Transverse colon (tissue), 4 donors: ENCODE measurements at regions not wholly inside any gene's neighbourhood (a gene's known extent, or its start where the extent isn't known, plus 50 kb on each side); places are given as distances from the start of the nearest gene placed in this dataset.

ENCODE experiments used
- CTCF ChIP-seq, 5 experiments: fragments of 200-600 bp in 3 of 5; fragments of 450-650 bp in 2 of 5; sonication (generic) in 3 of 5; IDR thresholded peaks; 1 replicate in 2 of 5; 2 replicates in 3 of 5; pipeline ENCODE4 v1.5.1; 2016 to 2017; ENCODE audit warnings: antibody characterized with exemption in 5 of 5, inconsistent platforms in 3 of 5, mild to moderate bottlenecking in 2 of 5, moderate library complexity in 1 of 5
- EP300 ChIP-seq: sonication (generic); formaldehyde crosslinking; IDR thresholded peaks from one replicate; pipeline ENCODE4 v1.6.1; 2017; ENCODE audit warnings: antibody characterized with exemption, low read depth
- POLR2A ChIP-seq: fragments of 450-650 bp; IDR thresholded peaks from one replicate; pipeline ENCODE4 v1.6.1; 2016; ENCODE audit warnings: antibody characterized with exemption, mild to moderate bottlenecking, moderate library complexity
- POLR2AphosphoS5 ChIP-seq, 3 donors: sonication (generic); formaldehyde crosslinking; IDR thresholded peaks; one replicate each; pipeline ENCODE4 v1.6.1; 2016; ENCODE audit warnings: antibody characterized with exemption in 3 of 3

GRCh38 chr2:223269386-223269785 is 217.4 kb downstream of the KCNE4 start:
- TF ChIP-seq CTCF (IDR thresholded peaks at IDR 0.05), result no peak
- no peak for TF ChIP-seq POLR2A
- TF ChIP-seq EP300, result no peak
- TF ChIP-seq POLR2AphosphoS5 (IDR thresholded peaks at IDR 0.05), result no peak
